ENCODE measurements at regions not wholly inside any gene's neighbourhood (a gene's known extent, or its start where the extent isn't known, plus 50 kb on each side); places are given as distances from the start of the nearest gene placed in this dataset.
"Not testable (repeated sequence)": the region's sequence is repeated elsewhere in the genome, so short reads cannot be mapped to it uniquely, and the experiment has no call there.

DNA sequence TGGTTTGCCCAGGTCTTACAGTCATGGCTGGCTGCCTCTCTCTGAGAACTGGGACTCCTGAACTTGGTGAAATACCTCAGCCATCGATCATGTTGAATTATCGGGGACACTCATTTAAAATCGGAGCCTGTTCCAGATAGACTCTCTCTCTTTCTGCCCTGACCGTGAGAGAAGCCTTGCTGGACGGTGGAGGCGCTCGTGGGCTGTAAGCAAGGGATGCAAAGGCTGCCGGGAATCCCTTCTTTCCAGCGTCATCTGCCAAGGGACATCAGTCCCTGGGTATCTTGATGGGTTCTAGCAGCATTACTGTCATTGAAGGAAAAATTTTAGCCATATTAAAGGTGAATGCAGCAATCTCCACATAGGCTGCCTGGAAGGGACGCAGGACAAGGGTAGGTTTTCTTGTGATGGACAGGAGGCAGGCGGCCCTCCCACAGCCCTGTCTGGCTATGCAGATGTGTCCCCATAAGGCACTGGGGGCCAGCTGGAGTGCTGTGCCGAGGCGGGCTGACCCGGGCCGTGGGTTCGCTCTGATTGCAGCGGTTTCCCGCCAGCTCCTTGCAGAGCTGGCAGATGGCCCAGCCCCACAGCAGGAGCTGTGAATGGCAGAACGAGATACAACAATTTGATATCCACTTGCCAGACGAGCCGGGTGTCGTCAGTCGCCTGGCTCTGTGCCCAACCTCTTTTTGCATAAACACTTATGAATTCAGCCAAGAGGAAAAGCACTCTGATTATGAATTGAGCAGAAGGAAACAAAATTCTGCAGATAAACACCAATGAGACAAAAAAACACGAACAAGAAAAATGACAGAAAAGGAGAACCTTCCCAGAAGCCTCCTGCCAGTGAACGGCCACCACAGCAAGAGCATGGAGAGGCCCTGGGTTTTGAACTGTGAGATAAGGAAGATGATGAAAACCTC lies 151.9 kb upstream of the ALDH3B2 start:
- H3K27me3 ChIP-seq, result peaks cover 11% of the 10 kb centered on the region; the same call in 1 of the 2 replicates
- not testable (repeated sequence) for H3K4me3 ChIP-seq, H3K9me3 ChIP-seq, H3K36me3 ChIP-seq
- DNase-seq, result peak; percentile 71

GRCh38 chr11:67824861-67825260 lies 150.4 kb upstream of the ALDH3B2 start:
- H3K36me3 ChIP-seq, H3K4me3 ChIP-seq, H3K9me3 ChIP-seq, DNase-seq: not testable (repeated sequence)
- H3K27me3 ChIP-seq, result peaks cover 14% of the 10 kb centered on the region

DNA sequence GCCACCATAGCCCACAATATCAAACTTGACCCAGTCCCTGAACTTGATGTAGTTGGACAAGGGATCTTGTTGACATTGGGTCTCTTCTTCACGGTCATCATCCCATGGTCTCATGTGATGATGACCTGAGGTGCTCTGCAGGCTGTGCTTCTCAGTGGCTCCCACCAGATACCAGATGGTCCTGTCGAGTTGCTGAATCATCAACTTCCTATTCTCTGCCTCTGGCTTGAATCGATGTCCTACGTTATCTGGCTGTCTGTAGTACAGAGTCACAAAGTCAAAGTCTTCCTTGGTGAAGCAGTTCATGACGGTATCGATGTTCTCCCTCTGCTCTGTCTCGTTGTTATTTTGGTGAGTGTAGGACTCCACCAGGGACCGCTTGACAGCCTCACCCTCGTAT lies 145.7 kb upstream of the ALDH3B2 start:
- Histone ChIP-seq H3K36me3 (no peaks in the 10 kb centered on the region), H3K9me3 (no peaks in the 10 kb centered on the region), H3K4me3 (no peak overlapping the region), H3K27me3 (peaks cover 9% of the 10 kb centered on the region)
- no peak for DNase-seq

GRCh38 chr11:67817558-67817957 lies 143.1 kb upstream of the ALDH3B2 start:
- DNase-seq, H3K4me3 ChIP-seq, H3K27me3 ChIP-seq, H3K9me3 ChIP-seq, H3K36me3 ChIP-seq: not testable (repeated sequence)

DNA sequence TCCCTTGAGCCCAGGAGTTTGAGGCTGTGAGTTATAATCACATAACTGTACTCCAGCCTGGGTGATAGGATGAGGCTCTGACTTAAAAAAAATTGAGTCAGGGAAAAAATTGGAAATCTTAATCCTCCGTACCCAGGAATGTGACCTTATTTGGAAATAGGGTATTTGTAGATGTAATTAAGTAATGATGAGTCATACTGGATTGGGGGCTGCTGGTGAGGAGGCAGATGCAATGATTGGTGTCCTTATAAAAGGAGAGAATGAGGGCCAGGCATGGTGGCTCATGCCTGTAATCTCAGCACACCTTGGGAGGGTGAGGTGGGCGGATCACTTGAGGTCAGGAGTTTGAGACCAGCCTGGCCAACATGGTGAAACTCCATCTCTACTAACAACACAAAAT lies 134.9 kb upstream of the ALDH3B2 start:
- not testable (repeated sequence) for H3K4me3 ChIP-seq, H3K27me3 ChIP-seq, H3K9me3 ChIP-seq, H3K36me3 ChIP-seq, DNase-seq

- not testable (repeated sequence) for DNase-seq, H3K27me3 ChIP-seq
Measured at GRCh38 chr11:67807896-67808295, 133.5 kb upstream of the ALDH3B2 start.

DNA sequence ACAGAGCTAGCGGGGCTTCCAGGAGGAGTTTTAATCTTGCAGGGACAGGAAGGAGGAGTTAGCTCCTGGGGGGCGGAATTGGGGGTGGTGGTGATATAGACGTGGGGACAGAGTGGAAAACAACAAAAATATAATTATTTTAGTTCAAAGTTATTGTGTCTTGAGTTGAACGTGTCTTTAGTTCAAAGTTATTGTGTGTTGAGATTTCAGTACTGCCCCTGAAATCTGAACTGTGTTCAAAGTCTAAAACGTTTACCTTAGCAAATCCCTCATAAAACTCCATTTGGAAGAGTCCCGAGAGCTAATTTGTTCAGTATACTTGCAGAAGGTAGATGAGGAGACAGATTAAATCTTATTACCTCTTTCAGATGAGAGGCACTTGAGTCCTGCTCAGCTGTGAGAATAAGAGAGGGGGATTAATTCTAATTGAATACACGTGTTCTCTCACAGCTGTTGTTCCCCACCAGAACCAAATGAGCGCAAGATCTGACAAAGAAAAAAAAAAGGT lies 132.4 kb upstream of the ALDH3B2 start:
- not testable (repeated sequence) for DNase-seq, H3K9me3 ChIP-seq, H3K27me3 ChIP-seq, H3K4me3 ChIP-seq, H3K36me3 ChIP-seq

More at GRCh38 chr11:67807896-67808295, 133.5 kb upstream of the ALDH3B2 start:
- H3K4me3 ChIP-seq, H3K9me3 ChIP-seq, H3K36me3 ChIP-seq: not testable (repeated sequence)

GRCh38 chr11:67806183-67806582 lies 131.8 kb upstream of the ALDH3B2 start:
- peak overlapping the region; percentile 52 for H3K4me3 ChIP-seq
- not testable (repeated sequence) for H3K36me3 ChIP-seq, H3K9me3 ChIP-seq, H3K27me3 ChIP-seq, DNase-seq

GRCh38 chr11:67805253-67806126 lies 131.1 kb upstream of the ALDH3B2 start:
- peak overlapping the region; percentile 57 for H3K4me3 ChIP-seq
- not testable (repeated sequence) for H3K27me3 ChIP-seq, H3K36me3 ChIP-seq, H3K9me3 ChIP-seq
- DNase-seq, result peak; percentile 97

DNA sequence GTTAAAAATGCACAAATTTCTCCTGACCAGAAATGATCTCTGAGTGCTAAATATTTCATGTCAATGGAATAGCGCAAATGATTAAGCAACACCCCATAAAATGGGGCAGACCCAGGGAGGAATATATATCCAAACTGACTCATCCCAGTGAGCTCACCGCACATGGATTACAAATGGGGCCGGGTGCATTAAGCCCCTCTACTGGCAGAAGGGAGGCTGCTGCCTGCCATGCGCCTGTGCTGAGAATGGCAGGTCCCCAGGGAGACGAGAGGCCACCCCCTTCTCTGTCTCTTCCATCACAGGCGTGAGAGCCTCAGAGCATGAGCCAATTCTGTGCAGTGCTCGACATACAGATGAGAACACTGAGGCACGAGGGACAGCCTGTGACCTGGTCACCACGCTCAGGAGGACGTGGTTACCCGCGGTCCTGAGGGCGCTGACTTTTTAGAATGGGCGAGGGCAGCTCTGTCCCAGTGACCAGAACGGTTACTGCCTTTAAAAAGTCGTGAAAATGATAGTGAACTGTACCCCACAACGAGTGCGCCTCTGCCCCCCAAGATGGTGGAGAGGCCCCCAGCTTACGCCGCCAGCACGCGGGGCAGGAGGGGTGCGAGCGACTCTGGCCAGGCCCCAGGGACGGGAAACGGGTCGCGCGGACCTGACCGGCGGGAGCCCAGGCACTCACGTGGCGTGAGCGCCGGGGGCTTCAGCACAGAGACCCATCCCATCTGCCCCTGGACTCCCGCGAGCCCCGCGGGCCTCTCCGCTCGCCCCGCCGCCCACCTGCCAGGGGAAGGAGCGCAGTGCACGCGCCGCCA lies 130.2 kb upstream of the ALDH3B2 start:
- DNase-seq, result peak; percentile 83
- H3K4me3 ChIP-seq, result peak overlapping the region; percentile 57
- H3K27me3 ChIP-seq, H3K36me3 ChIP-seq, H3K9me3 ChIP-seq: not testable (repeated sequence)

DNA sequence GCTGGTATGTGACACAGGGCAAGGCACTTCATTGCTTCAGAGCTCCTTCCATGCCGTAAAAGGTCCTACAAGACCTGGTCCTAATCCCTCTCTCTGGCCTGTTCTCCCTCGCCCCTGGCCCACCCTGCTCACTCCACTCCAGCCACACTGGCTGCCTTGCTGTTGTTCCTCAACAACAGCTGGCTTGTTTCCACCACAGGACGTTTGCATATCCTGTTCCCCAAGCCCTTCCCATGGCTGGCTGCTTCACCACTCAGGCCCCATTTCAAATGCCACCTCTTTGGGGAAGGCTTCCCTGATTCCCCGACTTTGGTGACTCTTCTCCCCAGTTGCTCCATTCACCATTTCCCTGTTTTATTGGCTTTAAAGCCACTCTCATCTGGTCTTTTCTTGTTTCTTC lies 129.1 kb upstream of the ALDH3B2 start:
- H3K4me3 ChIP-seq, H3K27me3 ChIP-seq, H3K36me3 ChIP-seq, H3K9me3 ChIP-seq, DNase-seq: not testable (repeated sequence)

DNA sequence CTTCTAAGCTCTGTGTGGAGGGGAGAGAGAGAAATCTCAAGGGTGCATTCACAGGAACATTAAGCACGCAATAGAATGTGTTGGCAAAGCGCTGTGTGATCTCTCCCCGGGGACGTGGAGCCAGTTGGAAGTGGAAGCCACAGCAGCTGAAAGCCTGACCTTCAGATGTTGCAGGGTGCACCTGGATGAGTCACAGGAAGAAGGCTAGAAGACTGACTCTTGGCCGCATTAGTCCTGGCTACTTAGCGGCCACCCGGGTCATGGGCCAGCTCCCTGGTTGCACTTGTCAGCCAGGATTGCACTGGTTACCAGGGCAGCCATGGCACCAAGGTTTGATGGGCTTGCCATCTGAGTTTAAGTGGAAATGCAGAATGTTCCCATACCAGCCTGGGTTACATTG lies 128.6 kb upstream of the ALDH3B2 start:
- not testable (repeated sequence) for DNase-seq, H3K4me3 ChIP-seq, H3K27me3 ChIP-seq, H3K36me3 ChIP-seq, H3K9me3 ChIP-seq

DNA sequence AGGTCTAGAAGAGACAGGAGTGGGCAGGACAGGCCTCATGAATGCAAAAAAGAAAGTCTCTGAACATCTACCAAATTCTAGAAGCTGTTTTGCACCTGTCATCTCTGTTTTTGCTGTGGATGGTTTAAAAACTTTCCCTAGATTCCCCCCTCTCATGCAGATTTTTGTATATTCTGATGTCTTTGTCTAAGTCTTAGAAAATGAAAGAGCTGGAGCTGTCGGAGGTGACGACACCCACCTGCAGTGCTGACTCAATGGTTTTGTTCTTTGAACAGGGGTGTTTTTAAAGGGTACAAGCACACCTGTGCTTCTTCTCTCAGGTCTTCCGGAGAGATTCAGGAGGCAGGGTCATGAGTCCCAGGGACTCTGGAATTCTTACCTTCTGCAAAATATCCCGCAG lies 128.2 kb upstream of the ALDH3B2 start:
- not testable (repeated sequence) for DNase-seq

DNA sequence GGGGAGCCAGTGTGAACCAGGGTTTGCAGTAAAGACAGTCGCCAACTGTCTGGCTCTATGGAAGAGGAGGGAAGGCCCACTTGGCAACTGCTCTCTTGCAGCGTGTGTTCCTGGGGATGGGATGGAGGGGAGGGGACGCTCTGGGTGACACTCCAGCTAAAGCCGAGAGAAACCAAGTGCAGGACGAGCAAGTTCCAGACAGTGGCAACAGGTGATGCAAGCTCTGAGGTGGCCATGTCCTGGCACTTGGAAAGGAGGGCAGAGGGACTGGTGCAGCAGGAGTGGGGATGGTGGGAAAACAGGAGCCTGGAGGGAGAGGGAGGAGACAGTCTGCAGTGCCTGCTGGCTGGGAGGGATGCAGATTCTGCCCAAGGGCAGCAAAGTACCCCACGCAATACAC lies 127.0 kb upstream of the ALDH3B2 start:
- not testable (repeated sequence) for DNase-seq

More for the DNA sequence above, 128.2 kb upstream of the ALDH3B2 start:
- H3K4me3 ChIP-seq, H3K36me3 ChIP-seq, H3K9me3 ChIP-seq, H3K27me3 ChIP-seq: not testable (repeated sequence)

DNA sequence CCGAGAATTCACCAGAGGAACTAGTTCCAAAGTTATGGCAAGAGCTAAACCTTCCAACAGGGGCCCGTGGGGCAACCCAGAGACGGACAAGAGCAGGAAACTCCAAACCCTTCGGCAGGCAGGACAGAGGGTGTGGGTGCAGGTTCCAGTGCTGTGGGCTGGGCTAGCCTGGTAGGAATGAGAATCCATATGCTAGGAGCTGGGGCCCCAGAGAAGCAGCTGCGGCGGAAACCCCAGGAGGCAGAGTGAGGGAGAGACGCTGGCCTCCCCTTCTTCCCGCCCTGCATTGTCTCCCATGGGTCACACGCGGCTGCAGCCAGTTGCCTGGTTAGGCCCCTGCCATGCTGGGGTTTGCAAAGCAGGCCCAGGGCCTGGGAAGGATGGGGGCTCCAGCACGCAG lies 126.2 kb upstream of the ALDH3B2 start:
- not testable (repeated sequence) for H3K36me3 ChIP-seq, H3K27me3 ChIP-seq, H3K4me3 ChIP-seq, DNase-seq, H3K9me3 ChIP-seq

More for the DNA sequence above, 127.0 kb upstream of the ALDH3B2 start:
- not testable (repeated sequence) for H3K9me3 ChIP-seq, H3K36me3 ChIP-seq, H3K27me3 ChIP-seq, H3K4me3 ChIP-seq

- not testable (repeated sequence) for H3K27me3 ChIP-seq, H3K36me3 ChIP-seq, H3K9me3 ChIP-seq, DNase-seq, H3K4me3 ChIP-seq
Measured at GRCh38 chr11:67799808-67800207, 125.4 kb upstream of the ALDH3B2 start.

Data from MG63 (cell line).